ENCODE measurements at regions not wholly inside any gene's neighbourhood (a gene's known extent, or its start where the extent isn't known, plus 50 kb on each side); places are given as distances from the start of the nearest gene placed in this dataset.

GRCh38 chr13:30032263-30032662 is 181.8 kb upstream of the UBL3 start:
- no peak for TF ChIP-seq POLR2AphosphoS5 (IDR thresholded peaks at IDR 0.05; ENCODE audit: low read depth, low read length)
- TF ChIP-seq CTCF (IDR thresholded peaks at IDR 0.05), result no peak
- no peak for TF ChIP-seq ZBTB33 (IDR thresholded peaks at IDR 0.05; ENCODE audit: borderline replicate concordance, low read depth)
- TF ChIP-seq REST (IDR thresholded peaks at IDR 0.05; ENCODE audit: low read depth, low read length), result no peak
- TF ChIP-seq MXI1 (IDR thresholded peaks at IDR 0.05; ENCODE audit: low read depth, low read length), result no peak
- no peak for TF ChIP-seq RAD21 (IDR thresholded peaks at IDR 0.05; ENCODE audit: low read length)
- no peak for TF ChIP-seq EP300 (IDR thresholded peaks at IDR 0.05; ENCODE audit: borderline replicate concordance in 1 of 2, low read depth in 1 of 2, low read length in 1 of 2)
- TF ChIP-seq NFIC (IDR thresholded peaks at IDR 0.05; ENCODE audit: borderline replicate concordance), result no peak
- no peak for TF ChIP-seq GABPA (IDR thresholded peaks at IDR 0.05; ENCODE audit: low read depth)

Measured in SK-N-SH (cell line).